Stimulated activated CD4-positive, alpha-beta T cell treated with anti-CD3 and anti-CD28 coated beads, Interleukin-4, amount 100 ng/mL, for 4 hours (primary cell): ENCODE measurements at regions not wholly inside any gene's neighbourhood (a gene's known extent, or its start where the extent isn't known, plus 50 kb on each side); places are given as distances from the start of the nearest gene placed in this dataset.
A peak's percentile ranks its signal among the peaks of the same experiment; 100 is the strongest.

Source experiments
- DNase-seq, 2 experiments: peaks; one replicate each; pipeline ENCODE4 v3.0.0-alpha.2; 2020

GRCh38 chr11:127369356-127369755 is 368.8 kb upstream of the KIRREL3 start:
- no peak for DNase-seq

- no peak for DNase-seq
Observed at GRCh38 chr11:127362754-127363308, 362.3 kb upstream of the KIRREL3 start.

GRCh38 chr11:127358160-127358559 is 357.6 kb upstream of the KIRREL3 start:
- no peak for DNase-seq

- no peak for DNase-seq
Observed at GRCh38 chr11:127350476-127350875, 349.9 kb upstream of the KIRREL3 start.

- DNase-seq, result peak in 1 of 2 experiments; percentile 6
Observed at GRCh38 chr11:127345819-127346459, 345.4 kb upstream of the KIRREL3 start.

- no peak for DNase-seq
Observed at GRCh38 chr11:127340438-127340837, 339.9 kb upstream of the KIRREL3 start.

GRCh38 chr11:127339376-127339775 is 338.8 kb upstream of the KIRREL3 start:
- no peak for DNase-seq

GRCh38 chr11:127338380-127339259 is 338.1 kb upstream of the KIRREL3 start:
- DNase-seq, result no peak

- DNase-seq, result no peak
Observed at GRCh38 chr11:127334466-127334865, 333.9 kb upstream of the KIRREL3 start.

- no peak for DNase-seq
Observed at GRCh38 chr11:127332896-127333295, 332.3 kb upstream of the KIRREL3 start.

- no peak for DNase-seq
Observed at GRCh38 chr11:127330044-127330443, 329.5 kb upstream of the KIRREL3 start.

GRCh38 chr11:127308291-127308690 is 307.7 kb upstream of the KIRREL3 start:
- no peak for DNase-seq

- no peak for DNase-seq
Observed at GRCh38 chr11:127307700-127308099, 307.1 kb upstream of the KIRREL3 start.

- DNase-seq, result no peak
Observed at GRCh38 chr11:127304634-127305033, 304.1 kb upstream of the KIRREL3 start.

GRCh38 chr11:127288926-127289325 is 288.4 kb upstream of the KIRREL3 start:
- DNase-seq, result no peak

- no peak for DNase-seq
Observed at GRCh38 chr11:127281534-127281933, 281.0 kb upstream of the KIRREL3 start.

- no peak for DNase-seq
Observed at GRCh38 chr11:127275774-127276173, 275.2 kb upstream of the KIRREL3 start.

- DNase-seq, result no peak
Observed at GRCh38 chr11:127274328-127274676, 273.7 kb upstream of the KIRREL3 start.

GRCh38 chr11:127273593-127274327 is 273.2 kb upstream of the KIRREL3 start:
- DNase-seq, result no peak

GRCh38 chr11:127270851-127271250 is 270.3 kb upstream of the KIRREL3 start:
- no peak for DNase-seq

GRCh38 chr11:127269911-127270310 is 269.3 kb upstream of the KIRREL3 start:
- DNase-seq, result no peak

- no peak for DNase-seq
Observed at GRCh38 chr11:127268932-127269331, 268.4 kb upstream of the KIRREL3 start.

GRCh38 chr11:127268521-127268920 is 268.0 kb upstream of the KIRREL3 start:
- no peak for DNase-seq
